ENCODE measurements at regions not wholly inside any gene's neighbourhood (a gene's known extent, or its start where the extent isn't known, plus 50 kb on each side); places are given as distances from the start of the nearest gene placed in this dataset.

GRCh38 chr2:14387332-14387731 lies 245.2 kb upstream of the LRATD1 start:
- no peak for TF ChIP-seq POLR2A (IDR thresholded peaks at IDR 0.05; ENCODE audit: low read depth, low read length)
- no peak for TF ChIP-seq POLR2AphosphoS5 (IDR thresholded peaks at IDR 0.05; ENCODE audit: low read depth, low read length)
- no peak for TF ChIP-seq POU2F2 (IDR thresholded peaks at IDR 0.05; ENCODE audit: low read depth, low read length)
